ENCODE measurements at regions not wholly inside any gene's neighbourhood (a gene's known extent, or its start where the extent isn't known, plus 50 kb on each side); places are given as distances from the start of the nearest gene placed in this dataset.

- Histone ChIP-seq H3K9ac (ENCODE audit: low read length) (no peak overlapping the region), H3K9me3 (ENCODE audit: low read length) (no peaks in the 10 kb centered on the region), H3K79me2 (ENCODE audit: insufficient read depth, low read length) (no peaks in the 10 kb centered on the region), H2AFZ (ENCODE audit: low read length) (no peak overlapping the region), H3K4me2 (ENCODE audit: low read length) (no peak overlapping the region), H3K36me3 (ENCODE audit: insufficient read depth, low read length) (no peaks in the 10 kb centered on the region), H3K4me3 (ENCODE audit: low read depth, low read length, poor library complexity, severe bottlenecking) (no peak overlapping the region), H3K27ac (ENCODE audit: low read depth, low read length, poor library complexity, severe bottlenecking) (no peak overlapping the region), H3K27me3 (ENCODE audit: insufficient read depth, low read length) (no peaks in the 10 kb centered on the region), H3F3A (ENCODE audit: insufficient read depth, low read length) (no peaks in the 10 kb centered on the region), H4K20me1 (ENCODE audit: insufficient read depth, low read length) (no peaks in the 10 kb centered on the region), H3K4me1 (ENCODE audit: insufficient read depth, low read length, severe bottlenecking) (no peaks in the 10 kb centered on the region), H3K9me2 (ENCODE audit: low read depth, low read length) (no peaks in the 10 kb centered on the region)
- TF ChIP-seq EZH2 (IDR thresholded peaks at IDR 0.05; ENCODE audit: borderline replicate concordance, low read length) (no peak), CTCF (IDR thresholded peaks at IDR 0.05; ENCODE audit: low read length) (no peak)
Observed at GRCh38 chr2:82257796-82258555, 1953.4 kb upstream of the LRRTM1 start.

- TF ChIP-seq CTCF (IDR thresholded peaks at IDR 0.05; ENCODE audit: low read length) (no peak), EZH2 (IDR thresholded peaks at IDR 0.05; ENCODE audit: borderline replicate concordance, low read length) (no peak)
- H3K27ac ChIP-seq (ENCODE audit: low read depth, low read length, poor library complexity, severe bottlenecking) = no peak overlapping the region
- no peak overlapping the region for H3K9ac ChIP-seq (ENCODE audit: low read length)
- H2AFZ ChIP-seq (ENCODE audit: low read length) = no peak overlapping the region
- H3K4me2 ChIP-seq (ENCODE audit: low read length) = no peak overlapping the region
- no peaks in the 10 kb centered on the region for H3K36me3 ChIP-seq (ENCODE audit: insufficient read depth, low read length)
- H3K4me1 ChIP-seq (ENCODE audit: insufficient read depth, low read length, severe bottlenecking) = no peaks in the 10 kb centered on the region
- no peak overlapping the region for H3K4me3 ChIP-seq (ENCODE audit: low read depth, low read length, poor library complexity, severe bottlenecking)
- no peaks in the 10 kb centered on the region for H3K79me2 ChIP-seq (ENCODE audit: insufficient read depth, low read length)
- no peaks in the 10 kb centered on the region for H4K20me1 ChIP-seq (ENCODE audit: insufficient read depth, low read length)
- no peaks in the 10 kb centered on the region for H3K9me2 ChIP-seq (ENCODE audit: low read depth, low read length)
- H3K27me3 ChIP-seq (ENCODE audit: insufficient read depth, low read length) = no peaks in the 10 kb centered on the region
- H3K9me3 ChIP-seq (ENCODE audit: low read length) = no peaks in the 10 kb centered on the region
- H3F3A ChIP-seq (ENCODE audit: insufficient read depth, low read length) = no peaks in the 10 kb centered on the region
Observed at GRCh38 chr2:82256983-82257632, 1952.6 kb upstream of the LRRTM1 start.

GRCh38 chr2:82256288-82256687 is 1951.7 kb upstream of the LRRTM1 start:
- Histone ChIP-seq H3K27me3 (ENCODE audit: insufficient read depth, low read length) (no peaks in the 10 kb centered on the region), H3K9me2 (ENCODE audit: low read depth, low read length) (no peaks in the 10 kb centered on the region), H3F3A (ENCODE audit: insufficient read depth, low read length) (no peaks in the 10 kb centered on the region), H2AFZ (ENCODE audit: low read length) (no peak overlapping the region), H4K20me1 (ENCODE audit: insufficient read depth, low read length) (no peaks in the 10 kb centered on the region), H3K79me2 (ENCODE audit: insufficient read depth, low read length) (no peaks in the 10 kb centered on the region), H3K9ac (ENCODE audit: low read length) (no peak overlapping the region), H3K27ac (ENCODE audit: low read depth, low read length, poor library complexity, severe bottlenecking) (no peak overlapping the region), H3K4me2 (ENCODE audit: low read length) (no peak overlapping the region), H3K4me3 (ENCODE audit: low read depth, low read length, poor library complexity, severe bottlenecking) (no peak overlapping the region), H3K36me3 (ENCODE audit: insufficient read depth, low read length) (no peaks in the 10 kb centered on the region), H3K4me1 (ENCODE audit: insufficient read depth, low read length, severe bottlenecking) (no peaks in the 10 kb centered on the region), H3K9me3 (ENCODE audit: low read length) (no peaks in the 10 kb centered on the region)
- TF ChIP-seq EZH2 (IDR thresholded peaks at IDR 0.05; ENCODE audit: borderline replicate concordance, low read length) (no peak), CTCF (IDR thresholded peaks at IDR 0.05; ENCODE audit: low read length) (no peak)
